ENCODE measurements at regions not wholly inside any gene's neighbourhood (a gene's known extent, or its start where the extent isn't known, plus 50 kb on each side); places are given as distances from the start of the nearest gene placed in this dataset.

DNA sequence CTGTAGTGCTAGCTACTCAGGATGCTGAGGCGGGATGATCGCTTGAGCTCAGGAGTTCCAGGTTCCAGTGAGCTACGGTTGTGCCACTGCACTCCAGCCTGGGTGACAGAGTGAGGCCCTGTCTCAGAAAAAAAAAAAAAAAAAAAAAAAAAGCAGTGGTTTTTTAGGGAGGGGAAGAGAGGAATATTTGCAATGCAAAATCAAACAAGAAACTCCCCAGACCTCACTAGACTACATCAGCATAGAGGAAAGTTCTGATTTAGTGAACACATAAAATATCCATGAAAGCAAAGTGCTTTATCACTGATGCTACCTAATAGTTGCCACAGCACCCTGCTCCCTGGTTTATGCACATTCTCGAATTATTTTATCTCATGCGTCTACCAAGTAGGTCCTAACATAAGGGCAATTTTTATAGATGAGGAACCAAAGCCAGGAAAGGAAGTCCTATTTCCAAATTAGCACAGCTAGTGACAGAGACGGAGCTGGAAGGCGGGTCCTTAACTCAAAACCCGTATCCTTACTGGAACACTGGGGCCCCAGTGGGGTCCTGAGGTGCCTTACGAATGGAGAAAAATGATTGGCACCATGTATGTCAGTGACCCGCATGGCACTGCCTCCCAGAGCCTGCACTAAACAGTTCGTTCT is 50.7 kb upstream of the GPR157 start:
- DNase-seq, result no peak

GRCh38 chr1:9180111-9180819 is 51.4 kb upstream of the GPR157 start:
- no peak for DNase-seq

GRCh38 chr1:9181176-9181906 is 52.4 kb upstream of the GPR157 start:
- DNase-seq, result peak; percentile 57

DNA sequence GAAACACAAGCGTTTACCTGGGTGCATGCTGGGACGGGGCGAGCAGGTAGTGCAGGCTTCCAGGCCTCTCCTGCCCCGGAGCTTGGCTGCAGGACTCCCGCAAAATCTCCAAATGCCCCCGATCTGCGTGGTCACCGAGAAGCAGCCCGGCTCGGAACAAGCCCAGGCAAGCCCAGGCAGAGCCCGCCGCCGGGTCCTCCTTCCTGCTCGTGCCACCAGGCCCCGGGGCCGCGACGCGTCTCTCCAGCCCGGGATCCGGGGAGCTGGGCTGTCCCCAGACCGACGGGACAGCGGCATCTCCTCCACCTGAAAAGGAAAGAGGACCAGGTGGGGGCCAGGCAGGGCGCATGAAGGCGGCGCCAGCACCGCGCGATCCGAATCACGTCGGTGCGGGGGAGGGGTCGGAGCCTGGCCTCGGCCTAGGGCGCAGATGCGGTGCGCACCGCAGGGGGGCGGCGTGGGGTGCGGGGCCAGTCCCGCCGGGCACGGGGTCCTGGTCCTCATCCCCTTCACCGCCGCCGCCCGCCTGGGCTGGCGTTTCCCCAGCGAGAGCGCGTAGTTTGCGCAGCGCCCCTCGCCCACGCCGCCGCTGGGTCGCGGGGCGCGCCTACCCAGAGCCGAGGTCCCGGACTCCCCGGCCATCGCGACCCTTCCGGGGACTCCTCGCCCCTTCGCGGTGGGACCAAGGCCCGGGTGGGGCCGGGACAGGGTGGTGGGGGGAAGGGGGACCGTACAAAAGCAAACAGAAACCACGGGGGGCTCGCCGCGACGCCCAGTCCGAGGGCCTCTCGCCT is 52.4 kb upstream of the H6PD start:
- DNase-seq, result no peak

GRCh38 chr1:9182784-9183257 is 51.8 kb upstream of the H6PD start:
- DNase-seq, result no peak

DNA sequence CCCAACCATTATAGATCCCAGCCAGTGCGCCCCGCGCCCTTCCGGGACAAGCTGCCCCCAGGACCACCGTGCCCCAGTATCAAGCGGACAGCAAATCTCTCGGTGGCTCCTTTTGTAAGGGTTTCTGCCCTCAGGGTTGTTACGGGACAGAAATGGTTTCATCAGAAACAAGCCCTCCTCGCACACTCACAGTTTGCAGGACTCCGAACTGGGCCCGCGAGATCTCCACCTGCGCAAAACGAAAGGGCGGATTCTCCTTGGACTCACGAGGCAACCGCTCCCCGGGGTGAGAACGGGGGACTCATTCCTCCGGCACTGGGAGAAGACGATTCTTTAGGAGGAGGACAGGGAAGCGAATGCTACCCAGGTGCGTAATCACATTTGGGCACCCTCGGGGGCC is 51.1 kb upstream of the H6PD start:
- no peak for DNase-seq

GRCh38 chr1:9183898-9184297 is 50.7 kb upstream of the H6PD start:
- DNase-seq, result no peak

DNA sequence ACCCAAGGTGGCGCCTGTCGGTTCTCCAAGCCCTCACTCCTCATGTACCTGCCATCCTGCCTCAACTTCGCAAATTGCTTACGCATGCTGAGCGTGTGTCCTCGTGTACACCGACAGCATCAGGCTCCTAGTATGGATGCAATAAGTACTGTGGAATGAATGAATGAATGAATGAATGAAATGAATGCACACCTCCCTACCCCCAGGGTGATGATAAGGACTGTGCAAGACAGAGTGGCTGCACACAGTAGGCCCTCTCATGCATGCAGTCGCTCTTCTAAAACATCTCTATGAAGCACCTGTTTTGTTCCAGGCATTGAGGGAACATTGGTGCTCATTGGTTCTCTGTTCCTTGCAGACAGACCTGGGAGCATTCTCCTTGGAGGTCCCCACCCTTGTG is 49.8 kb upstream of the H6PD start:
- no peak for DNase-seq
